ENCODE measurements at regions not wholly inside any gene's neighbourhood (a gene's known extent, or its start where the extent isn't known, plus 50 kb on each side); places are given as distances from the start of the nearest gene placed in this dataset.

- Histone ChIP-seq H3K9ac (replicated peaks; ENCODE audit: extremely low read depth, insufficient read depth, low read length) (no peak overlapping the region), H2AFZ (ENCODE audit: low read depth, low read length) (no peak overlapping the region), H3K36me3 (ENCODE audit: control insufficient read depth in 2 of 2, extremely low read depth in 1 of 2, insufficient read depth in 2 of 2, low read length in 2 of 2) (no peaks in the 10 kb centered on the region), H3K9me1 (replicated peaks; ENCODE audit: control insufficient read depth, extremely low read depth, insufficient read depth, low read length) (no peaks in the 10 kb centered on the region), H3K27ac (ENCODE audit: insufficient read depth, low read depth, low read length) (no peak overlapping the region), H3K4me3 (replicated peaks in 1 of 3; ENCODE audit: insufficient read depth in 1 of 3, low read depth in 1 of 3, low read length in 3 of 3) (no peak overlapping the region), H3K4me1 (ENCODE audit: control insufficient read depth, extremely low read depth, insufficient read depth, low read length) (no peaks in the 10 kb centered on the region), H3K4me2 (ENCODE audit: insufficient read depth, low read length) (no peak overlapping the region), H3K79me2 (ENCODE audit: control insufficient read depth, insufficient read depth, low read length) (no peaks in the 10 kb centered on the region), H3K9me3 (replicated peaks; ENCODE audit: control insufficient read depth, insufficient read depth, low read length) (no peaks in the 10 kb centered on the region), H3K27me3 (ENCODE audit: control insufficient read depth in 2 of 2, insufficient read depth in 2 of 2, low read length in 2 of 2) (no peaks in the 10 kb centered on the region), H4K20me1 (replicated peaks; ENCODE audit: control insufficient read depth, extremely low read depth, insufficient read depth, low read length) (no peaks in the 10 kb centered on the region)
- TF ChIP-seq GATA2 (IDR thresholded peaks at IDR 0.05; ENCODE audit: insufficient read depth, insufficient read length, low read depth, low read length) (no peak), JUN (IDR thresholded peaks at IDR 0.05; ENCODE audit: borderline replicate concordance, insufficient read depth, insufficient read length, low read depth) (no peak), POLR2AphosphoS5 (IDR thresholded peaks at IDR 0.05; ENCODE audit: insufficient read depth, low read depth, low read length) (no peak), MYC (IDR thresholded peaks at IDR 0.05; ENCODE audit: low read depth, low read length) (no peak), FOS (IDR thresholded peaks at IDR 0.05; ENCODE audit: borderline replicate concordance, insufficient read depth, low read length) (no peak), EZH2 (IDR thresholded peaks at IDR 0.05; ENCODE audit: borderline replicate concordance, low read depth, low read length, severe bottlenecking) (no peak), MAX (IDR thresholded peaks at IDR 0.05; ENCODE audit: insufficient read depth, insufficient read length) (no peak), POLR2A (IDR thresholded peaks at IDR 0.05; ENCODE audit: low read depth, low read length) (no peak), CTCF (IDR thresholded peaks at IDR 0.05; ENCODE audit: extremely low read depth in 1 of 2, insufficient read depth in 1 of 2, low read depth in 1 of 2, low read length in 2 of 2) (no peak)
- intact Hi-C loops (cut with micrococcal nuclease) (no loop called here), dilution Hi-C loops (cut with MboI; ENCODE audit: extremely low pct_ligation_motif_present, low sequenced_read_pairs) (loop anchor here (10.0 kb wide), 1 partner anchor 163 kb away; no protein-coding TSS in a partner anchor)
- DNase-seq (ENCODE audit: low read depth, low spot score), result no peak
- BruUV-seq (replicated peaks), result no TSS peak
- no peak for FAIRE-seq
- CTCF ChIA-PET, result no interaction called here
- POLR2A ChIA-PET, result no interaction called here
Measured at GRCh38 chr9:108087781-108088180, 598.2 kb upstream of the KLF4 start.

Measured in endothelial cell of umbilical vein (primary cell).